ENCODE measurements at regions not wholly inside any gene's neighbourhood (a gene's known extent, or its start where the extent isn't known, plus 50 kb on each side); places are given as distances from the start of the nearest gene placed in this dataset.

GRCh38 chr2:126811101-126811500 lies 87.6 kb upstream of the TEX51 start:
- Mint-ChIP-seq H3K4me3 (no peak overlapping the region), H3K9me3 (no peaks in the 10 kb centered on the region), H3K36me3 (ENCODE audit: low read depth) (no peaks in the 10 kb centered on the region), H3K27me3 (ENCODE audit: low read depth) (no peaks in the 10 kb centered on the region), H3K27ac (no peak overlapping the region), H3K4me1 (ENCODE audit: low read depth) (no peaks in the 10 kb centered on the region)

- H3K4me3 Mint-ChIP-seq: no peak overlapping the region
- H3K4me1 Mint-ChIP-seq (ENCODE audit: low read depth): no peaks in the 10 kb centered on the region
- H3K36me3 Mint-ChIP-seq (ENCODE audit: low read depth): no peaks in the 10 kb centered on the region
- H3K27me3 Mint-ChIP-seq (ENCODE audit: low read depth): no peaks in the 10 kb centered on the region
- H3K9me3 Mint-ChIP-seq: no peaks in the 10 kb centered on the region
- H3K27ac Mint-ChIP-seq: no peak overlapping the region
Observed at GRCh38 chr2:126817172-126817571, 81.5 kb upstream of the TEX51 start.

DNA sequence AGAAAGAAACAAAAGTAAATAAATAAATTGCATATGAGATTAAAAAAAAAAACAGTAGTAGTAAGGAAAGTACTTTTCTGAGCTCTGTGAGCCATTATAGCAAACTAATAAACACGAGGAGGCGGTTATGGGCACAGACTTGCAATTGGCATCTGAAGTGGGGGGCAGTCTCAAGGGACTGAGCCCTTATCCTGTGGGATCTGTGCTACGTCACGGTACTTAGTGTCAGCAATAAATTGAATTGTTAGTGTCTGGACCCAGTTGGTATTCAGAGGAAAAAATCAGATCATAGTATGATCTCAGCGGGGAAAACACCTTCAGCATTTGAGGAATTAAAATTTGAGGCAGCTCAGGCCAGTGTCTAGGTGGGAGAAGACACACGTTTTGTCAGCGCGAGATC lies 76.6 kb upstream of the TEX51 start:
- H3K4me3 Mint-ChIP-seq: no peak overlapping the region
- no peaks in the 10 kb centered on the region for H3K9me3 Mint-ChIP-seq
- H3K27me3 Mint-ChIP-seq (ENCODE audit: low read depth): no peaks in the 10 kb centered on the region
- no peaks in the 10 kb centered on the region for H3K36me3 Mint-ChIP-seq (ENCODE audit: low read depth)
- no peaks in the 10 kb centered on the region for H3K4me1 Mint-ChIP-seq (ENCODE audit: low read depth)
- no peak overlapping the region for H3K27ac Mint-ChIP-seq

GRCh38 chr2:126822921-126823320 lies 75.8 kb upstream of the TEX51 start:
- Mint-ChIP-seq H3K4me1 (ENCODE audit: low read depth) (no peaks in the 10 kb centered on the region), H3K4me3 (no peak overlapping the region)

GRCh38 chr2:126823951-126824350 lies 74.7 kb upstream of the TEX51 start:
- no peak overlapping the region for H3K4me3 Mint-ChIP-seq
- no peak overlapping the region for H3K27ac Mint-ChIP-seq
- no peaks in the 10 kb centered on the region for H3K4me1 Mint-ChIP-seq (ENCODE audit: low read depth)
- no peaks in the 10 kb centered on the region for H3K9me3 Mint-ChIP-seq
- H3K27me3 Mint-ChIP-seq (ENCODE audit: low read depth): no peaks in the 10 kb centered on the region
- no peaks in the 10 kb centered on the region for H3K36me3 Mint-ChIP-seq (ENCODE audit: low read depth)

More at GRCh38 chr2:126822921-126823320, 75.8 kb upstream of the TEX51 start:
- Mint-ChIP-seq H3K27ac (no peak overlapping the region), H3K36me3 (ENCODE audit: low read depth) (no peaks in the 10 kb centered on the region), H3K27me3 (ENCODE audit: low read depth) (no peaks in the 10 kb centered on the region), H3K9me3 (no peaks in the 10 kb centered on the region)

DNA sequence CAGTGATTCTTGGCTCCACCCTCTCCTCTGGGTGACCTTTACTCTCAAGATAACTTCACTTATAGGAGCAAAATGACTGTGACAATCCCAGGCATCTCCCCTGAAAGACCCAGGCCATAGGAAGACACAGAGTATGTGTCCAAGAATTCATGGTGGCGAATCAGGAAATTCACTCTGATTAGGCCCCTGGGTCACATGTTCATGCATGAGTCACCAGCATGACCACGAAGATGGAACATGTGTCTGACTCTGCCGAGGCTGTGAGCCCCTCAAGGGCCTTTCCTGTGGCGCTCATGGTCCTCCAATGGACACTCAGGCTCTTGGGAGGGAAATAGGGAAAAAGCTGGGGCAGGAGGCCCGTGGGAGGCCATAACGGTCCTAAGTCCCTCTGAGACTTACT lies 74.0 kb upstream of the TEX51 start:
- Mint-ChIP-seq H3K27ac (no peak overlapping the region), H3K9me3 (no peaks in the 10 kb centered on the region), H3K36me3 (ENCODE audit: low read depth) (no peaks in the 10 kb centered on the region), H3K4me1 (ENCODE audit: low read depth) (no peaks in the 10 kb centered on the region), H3K27me3 (ENCODE audit: low read depth) (no peaks in the 10 kb centered on the region), H3K4me3 (no peak overlapping the region)

DNA sequence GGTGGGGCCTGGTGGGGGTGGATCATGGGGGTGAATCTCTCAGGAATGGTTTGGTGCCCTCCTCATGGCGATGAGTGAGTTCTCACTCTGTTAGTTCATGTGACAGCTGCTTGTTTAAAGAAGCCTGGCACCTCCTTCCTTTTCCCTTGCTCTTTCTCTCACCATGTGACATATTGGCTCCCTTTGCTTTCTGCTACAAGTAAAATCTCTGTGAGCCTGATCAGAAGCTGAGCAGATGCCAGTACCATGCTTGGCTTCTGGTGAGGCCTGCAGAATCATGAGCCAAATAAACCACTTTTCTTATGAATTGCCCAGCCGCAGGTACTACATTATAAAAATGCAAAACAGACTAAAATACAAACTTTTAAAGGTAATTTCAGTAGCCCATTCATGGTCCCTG lies 73.4 kb upstream of the TEX51 start:
- H3K4me3 Mint-ChIP-seq: no peak overlapping the region
- H3K27me3 Mint-ChIP-seq (ENCODE audit: low read depth): no peaks in the 10 kb centered on the region
- no peaks in the 10 kb centered on the region for H3K4me1 Mint-ChIP-seq (ENCODE audit: low read depth)
- no peaks in the 10 kb centered on the region for H3K36me3 Mint-ChIP-seq (ENCODE audit: low read depth)
- H3K9me3 Mint-ChIP-seq: no peaks in the 10 kb centered on the region
- no peak overlapping the region for H3K27ac Mint-ChIP-seq

- H3K36me3 Mint-ChIP-seq (ENCODE audit: low read depth): no peaks in the 10 kb centered on the region
- H3K4me1 Mint-ChIP-seq (ENCODE audit: low read depth): no peaks in the 10 kb centered on the region
- H3K27ac Mint-ChIP-seq: no peak overlapping the region
- no peaks in the 10 kb centered on the region for H3K27me3 Mint-ChIP-seq (ENCODE audit: low read depth)
- no peak overlapping the region for H3K4me3 Mint-ChIP-seq
- no peaks in the 10 kb centered on the region for H3K9me3 Mint-ChIP-seq
Observed at GRCh38 chr2:126826491-126826890, 72.2 kb upstream of the TEX51 start.

GRCh38 chr2:126827371-126827770 lies 71.3 kb upstream of the TEX51 start:
- H3K27me3 Mint-ChIP-seq (ENCODE audit: low read depth): no peaks in the 10 kb centered on the region
- no peaks in the 10 kb centered on the region for H3K9me3 Mint-ChIP-seq
- no peaks in the 10 kb centered on the region for H3K36me3 Mint-ChIP-seq (ENCODE audit: low read depth)
- H3K4me1 Mint-ChIP-seq (ENCODE audit: low read depth): no peaks in the 10 kb centered on the region
- no peak overlapping the region for H3K27ac Mint-ChIP-seq
- H3K4me3 Mint-ChIP-seq: no peak overlapping the region

DNA sequence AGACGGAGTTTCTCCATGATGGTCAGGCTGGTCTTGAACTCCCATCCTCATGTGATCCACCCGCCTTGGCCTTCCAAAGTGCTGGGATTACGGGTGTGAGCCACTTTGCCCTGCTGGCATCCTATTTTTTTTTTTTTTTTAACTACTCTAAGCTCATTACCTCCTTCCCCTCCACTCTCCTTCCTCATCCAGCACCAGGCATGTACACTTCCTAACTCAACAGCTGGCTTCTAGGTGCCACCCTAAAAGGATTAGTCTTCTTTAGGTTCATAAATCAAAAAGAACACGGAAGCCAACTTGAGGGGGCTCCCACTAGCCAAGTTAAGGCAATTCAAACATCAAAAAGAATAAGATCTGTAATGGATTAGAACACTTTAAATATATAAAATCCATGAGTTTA lies 70.6 kb upstream of the TEX51 start:
- no peaks in the 10 kb centered on the region for H3K4me1 Mint-ChIP-seq (ENCODE audit: low read depth)

DNA sequence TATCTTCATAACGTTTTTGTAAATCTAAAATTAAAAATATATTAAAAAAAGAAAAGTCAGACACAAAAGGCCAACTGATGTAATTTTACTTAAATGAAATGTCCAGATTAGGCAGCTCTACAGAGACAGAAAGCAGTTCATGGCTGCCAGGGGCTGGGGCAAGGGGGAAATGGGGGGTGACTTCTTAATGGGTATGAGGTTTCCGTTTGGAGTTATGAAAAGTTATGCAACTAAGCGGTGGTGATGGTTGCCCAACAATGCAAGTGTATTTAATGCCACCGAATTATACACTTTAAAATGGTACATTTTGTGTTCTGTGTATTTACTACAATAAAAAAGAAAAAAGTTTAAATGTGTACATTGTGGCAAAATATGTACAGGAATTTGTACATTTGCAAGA lies 70.2 kb upstream of the TEX51 start:
- H3K27me3 Mint-ChIP-seq (ENCODE audit: low read depth): no peaks in the 10 kb centered on the region
- no peak overlapping the region for H3K27ac Mint-ChIP-seq
- no peaks in the 10 kb centered on the region for H3K4me1 Mint-ChIP-seq (ENCODE audit: low read depth)
- no peaks in the 10 kb centered on the region for H3K9me3 Mint-ChIP-seq
- no peak overlapping the region for H3K4me3 Mint-ChIP-seq
- H3K36me3 Mint-ChIP-seq (ENCODE audit: low read depth): no peaks in the 10 kb centered on the region

More for the DNA sequence above, 70.6 kb upstream of the TEX51 start:
- no peak overlapping the region for H3K27ac Mint-ChIP-seq
- no peaks in the 10 kb centered on the region for H3K27me3 Mint-ChIP-seq (ENCODE audit: low read depth)
- H3K36me3 Mint-ChIP-seq (ENCODE audit: low read depth): no peaks in the 10 kb centered on the region
- no peak overlapping the region for H3K4me3 Mint-ChIP-seq
- no peaks in the 10 kb centered on the region for H3K9me3 Mint-ChIP-seq

DNA sequence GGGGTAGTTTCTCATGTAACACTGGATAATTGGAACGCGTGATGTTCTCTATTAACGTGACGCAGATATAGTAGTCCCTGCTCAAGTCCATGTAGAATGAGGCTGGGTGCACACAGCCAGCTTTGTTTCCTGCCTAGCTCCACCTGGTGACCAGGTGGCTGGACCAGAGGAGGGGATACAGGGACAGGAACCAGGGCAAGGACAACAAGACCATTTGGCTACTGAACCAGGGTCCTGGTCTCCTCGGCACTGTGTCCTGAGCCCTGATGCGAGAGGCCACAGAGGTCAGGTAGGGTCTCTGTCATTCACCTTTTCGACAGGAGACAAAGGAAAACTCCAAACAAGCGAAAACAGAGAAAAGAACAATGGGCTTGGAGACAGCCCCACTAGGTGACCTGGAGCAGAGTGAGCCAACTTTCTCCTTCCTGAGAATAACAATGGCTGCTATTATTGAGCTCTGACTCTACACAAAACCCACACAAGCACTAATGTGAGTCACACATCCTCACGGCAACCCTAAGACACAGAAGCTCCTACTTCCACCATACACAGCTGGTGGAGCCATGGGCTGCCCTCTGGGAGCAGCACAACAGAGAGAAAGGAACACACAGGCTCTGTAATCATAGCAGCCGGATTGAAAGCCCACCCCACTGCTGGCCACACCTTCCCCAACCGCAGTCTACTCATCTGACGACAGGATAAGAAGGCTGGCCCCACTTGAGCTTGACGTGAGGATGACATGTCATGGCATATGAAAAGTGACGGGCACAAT lies 67.3 kb upstream of the TEX51 start:
- Mint-ChIP-seq H3K4me3 (no peak overlapping the region), H3K9me3 (no peaks in the 10 kb centered on the region), H3K36me3 (ENCODE audit: low read depth) (no peaks in the 10 kb centered on the region), H3K27me3 (ENCODE audit: low read depth) (no peaks in the 10 kb centered on the region), H3K4me1 (ENCODE audit: low read depth) (no peaks in the 10 kb centered on the region), H3K27ac (no peak overlapping the region)

- no peak overlapping the region for H3K4me3 Mint-ChIP-seq
- H3K9me3 Mint-ChIP-seq: no peaks in the 10 kb centered on the region
- no peaks in the 10 kb centered on the region for H3K27me3 Mint-ChIP-seq (ENCODE audit: low read depth)
- H3K36me3 Mint-ChIP-seq (ENCODE audit: low read depth): no peaks in the 10 kb centered on the region
- H3K27ac Mint-ChIP-seq: no peak overlapping the region
- H3K4me1 Mint-ChIP-seq (ENCODE audit: low read depth): no peaks in the 10 kb centered on the region
Observed at GRCh38 chr2:126832014-126832413, 66.7 kb upstream of the TEX51 start.

GRCh38 chr2:126832757-126833156 lies 65.9 kb upstream of the TEX51 start:
- Mint-ChIP-seq H3K9me3 (no peaks in the 10 kb centered on the region), H3K4me3 (no peak overlapping the region), H3K4me1 (ENCODE audit: low read depth) (no peaks in the 10 kb centered on the region), H3K27ac (no peak overlapping the region), H3K27me3 (ENCODE audit: low read depth) (no peaks in the 10 kb centered on the region), H3K36me3 (ENCODE audit: low read depth) (no peaks in the 10 kb centered on the region)

GRCh38 chr2:126834006-126834659 lies 64.6 kb upstream of the TEX51 start:
- no peak overlapping the region for H3K4me3 Mint-ChIP-seq
- no peaks in the 10 kb centered on the region for H3K36me3 Mint-ChIP-seq (ENCODE audit: low read depth)
- H3K27me3 Mint-ChIP-seq (ENCODE audit: low read depth): no peaks in the 10 kb centered on the region
- no peaks in the 10 kb centered on the region for H3K4me1 Mint-ChIP-seq (ENCODE audit: low read depth)
- no peak overlapping the region for H3K27ac Mint-ChIP-seq
- H3K9me3 Mint-ChIP-seq: no peaks in the 10 kb centered on the region
